ENCODE measurements at regions not wholly inside any gene's neighbourhood (a gene's known extent, or its start where the extent isn't known, plus 50 kb on each side); places are given as distances from the start of the nearest gene placed in this dataset.
"Not testable (repeated sequence)": the region's sequence is repeated elsewhere in the genome, so short reads cannot be mapped to it uniquely, and the experiment has no call there.

DNA sequence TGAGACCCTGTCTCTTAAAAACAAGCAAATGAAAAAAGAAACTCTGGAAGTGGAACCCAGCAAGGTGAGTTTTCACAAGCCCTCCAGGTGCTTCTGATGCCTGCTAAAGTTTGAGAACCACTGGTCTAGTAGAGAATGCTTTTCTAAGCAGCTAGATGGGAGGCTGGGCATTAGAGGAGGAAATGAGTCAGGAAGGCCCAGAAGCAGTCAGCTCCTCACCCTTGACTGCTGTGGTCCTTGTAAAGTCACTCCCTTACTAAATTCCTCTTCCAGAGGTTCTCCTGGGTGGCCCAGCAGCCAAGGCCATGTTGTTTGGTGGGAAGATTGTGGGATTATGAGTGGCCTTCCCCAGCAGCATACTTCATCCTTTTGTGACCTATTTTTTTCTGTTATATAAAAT lies 52.0 kb upstream of the FYN start:
- peaks cover 25% of the 10 kb centered on the region for H3K4me1 Mint-ChIP-seq (ENCODE audit: low read depth)
- H3K4me3 Mint-ChIP-seq: no peak overlapping the region
- no peak overlapping the region for H3K27ac Mint-ChIP-seq
- DNase-seq: peak; percentile 33
- CTCF ChIA-PET: no interaction called here
- no peaks in the 10 kb centered on the region for H3K27me3 Mint-ChIP-seq
- POLR2A ChIA-PET: no interaction called here
- intact Hi-C loops (cut with micrococcal nuclease): no loop called here
- no peaks in the 10 kb centered on the region for H3K36me3 Mint-ChIP-seq
- H3K9me3 Mint-ChIP-seq: no peaks in the 10 kb centered on the region

DNA sequence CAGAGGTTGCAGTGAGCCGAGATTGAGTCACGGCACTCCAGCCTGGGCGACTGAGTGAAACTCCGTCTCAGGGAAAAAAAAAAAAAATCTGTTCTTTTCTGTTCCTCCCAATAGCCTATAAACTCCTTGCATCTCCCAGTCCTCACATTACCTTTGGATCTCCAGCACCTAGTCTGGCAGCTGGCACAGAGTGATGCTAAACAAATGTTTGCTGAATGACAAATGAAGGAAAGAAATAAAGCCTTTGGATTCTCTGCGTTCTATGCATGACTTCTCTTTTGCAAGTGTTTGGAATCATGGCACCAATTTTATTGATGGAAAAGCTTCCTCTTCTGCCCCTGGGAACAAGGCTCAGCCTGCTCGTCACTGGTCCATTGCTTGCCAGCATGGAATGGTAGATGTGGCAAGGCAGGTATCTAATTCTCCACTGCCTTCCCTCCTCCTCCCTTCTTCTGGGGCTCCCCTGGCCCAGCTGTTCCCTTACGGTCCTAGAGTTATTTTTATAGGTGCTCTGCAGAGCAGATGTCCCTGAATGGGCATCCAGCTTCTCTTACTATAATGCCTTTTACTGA lies 53.6 kb upstream of the FYN start:
- Mint-ChIP-seq H3K27ac (no peak overlapping the region), H3K27me3 (no peaks in the 10 kb centered on the region), H3K4me3 (no peak overlapping the region), H3K4me1 (ENCODE audit: low read depth) (peaks cover 25% of the 10 kb centered on the region), H3K36me3 (peaks cover 1% of the 10 kb centered on the region), H3K9me3 (peaks cover 4% of the 10 kb centered on the region)
- DNase-seq: no peak
- ChIA-PET CTCF (interaction anchor here (1.2 kb wide), 1 partner anchor 12 kb away, joined by 3 read pairs; no protein-coding TSS in a partner anchor), POLR2A (no interaction called here)
- intact Hi-C loops (cut with micrococcal nuclease): no loop called here

DNA sequence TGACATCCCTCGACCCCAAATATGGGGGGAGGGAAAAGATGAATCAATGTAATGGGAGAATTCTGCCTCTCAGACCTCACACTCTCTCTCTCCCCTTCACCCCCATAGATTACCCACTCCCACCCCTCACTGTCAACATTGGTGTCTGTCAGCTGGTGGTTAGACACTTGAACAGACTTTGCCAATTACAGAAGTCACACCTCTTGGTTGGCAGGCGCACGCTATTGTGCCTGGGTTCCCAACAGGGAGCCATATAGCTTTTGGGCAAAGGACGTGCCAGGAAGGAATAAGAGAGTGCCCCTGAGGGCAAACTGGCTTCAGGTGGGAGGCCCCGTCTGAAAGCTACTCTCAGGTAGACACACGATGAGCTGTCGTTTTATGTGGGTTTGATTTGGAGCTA lies 54.1 kb upstream of the FYN start:
- intact Hi-C loops (cut with micrococcal nuclease): no loop called here
- Mint-ChIP-seq H3K4me3 (no peak overlapping the region), H3K4me1 (ENCODE audit: low read depth) (peaks cover 24% of the 10 kb centered on the region), H3K9me3 (peaks cover 9% of the 10 kb centered on the region), H3K27ac (no peak overlapping the region), H3K36me3 (peaks cover 5% of the 10 kb centered on the region), H3K27me3 (no peaks in the 10 kb centered on the region)
- DNase-seq: no peak
- POLR2A ChIA-PET: no interaction called here
- CTCF ChIA-PET: interaction anchor here (1.2 kb wide), 1 partner anchor 11 kb away, joined by 3 read pairs; no protein-coding TSS in a partner anchor

DNA sequence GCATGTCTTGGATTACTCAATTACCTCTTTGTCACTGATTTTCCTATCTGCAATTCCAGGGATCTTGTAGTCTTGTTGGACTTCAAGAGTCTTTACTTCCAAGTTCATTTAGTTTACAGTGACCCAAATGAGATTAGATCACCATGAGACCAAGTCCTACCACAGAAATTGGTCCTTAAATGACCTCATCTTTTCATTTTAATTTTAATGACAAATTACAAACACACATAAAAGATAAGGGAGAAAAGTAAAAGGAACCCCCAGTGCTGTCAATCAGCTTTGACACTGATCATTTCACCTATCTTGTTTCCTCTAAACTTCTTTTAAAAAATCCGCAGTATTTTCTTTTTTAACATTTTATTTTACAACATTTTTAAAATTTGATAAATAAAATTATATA lies 54.9 kb upstream of the FYN start:
- Mint-ChIP-seq H3K27me3 (no peaks in the 10 kb centered on the region), H3K27ac (no peak overlapping the region), H3K4me3 (no peak overlapping the region), H3K36me3 (peaks cover 9% of the 10 kb centered on the region), H3K9me3 (peaks cover 15% of the 10 kb centered on the region), H3K4me1 (ENCODE audit: low read depth) (peaks cover 16% of the 10 kb centered on the region)
- CTCF ChIA-PET: interaction anchor here (0.6 kb wide), 1 partner anchor 100 kb away, joined by 3 read pairs; no protein-coding TSS in a partner anchor
- intact Hi-C loops (cut with micrococcal nuclease): no loop called here
- POLR2A ChIA-PET: no interaction called here
- DNase-seq: no peak

DNA sequence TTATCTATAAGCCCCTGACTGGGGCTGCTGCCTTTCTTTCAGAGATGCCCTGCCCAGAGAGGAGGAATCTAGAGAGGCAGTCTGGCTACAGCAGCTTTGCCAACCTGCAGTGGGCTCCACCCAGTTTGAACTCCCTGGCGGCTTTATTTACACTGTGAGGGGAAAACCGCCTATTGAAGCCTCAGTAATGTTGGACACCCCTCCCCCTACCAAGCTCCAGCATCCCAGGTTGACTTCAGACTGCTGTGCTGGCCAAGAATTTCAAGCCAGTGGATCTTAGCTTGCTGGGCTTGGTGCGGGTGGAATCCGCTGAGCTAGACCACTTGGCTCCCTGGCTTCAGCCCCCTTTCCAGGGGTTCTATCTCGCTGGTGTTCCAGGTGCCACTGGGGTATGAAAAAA lies 61.4 kb upstream of the FYN start:
- H3K9me3 Mint-ChIP-seq: peaks cover 19% of the 10 kb centered on the region
- H3K27me3 Mint-ChIP-seq; POLR2A ChIA-PET; intact Hi-C loops (cut with micrococcal nuclease); DNase-seq; H3K4me1 Mint-ChIP-seq (ENCODE audit: low read depth); H3K27ac Mint-ChIP-seq; CTCF ChIA-PET; H3K4me3 Mint-ChIP-seq; H3K36me3 Mint-ChIP-seq: not testable (repeated sequence)

DNA sequence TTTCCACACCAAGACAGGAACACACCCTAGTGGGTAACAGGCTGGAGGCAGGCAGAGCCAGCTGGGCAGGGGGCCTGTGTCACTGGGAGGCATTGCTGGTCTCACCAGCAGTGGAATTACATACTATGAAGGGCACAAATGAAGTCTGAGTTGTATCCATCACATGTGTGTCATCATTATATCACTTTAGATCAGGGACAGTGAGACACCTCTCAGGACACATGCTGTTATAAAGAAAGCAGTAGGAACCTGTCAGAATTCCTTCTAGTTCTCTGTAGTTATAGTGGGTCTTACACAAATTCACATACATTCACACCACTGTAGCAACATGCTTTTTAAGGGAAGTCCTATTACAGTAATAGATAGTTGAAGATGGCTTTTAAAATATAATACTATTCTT lies 63.5 kb upstream of the FYN start:
- DNase-seq: no peak
- no peaks in the 10 kb centered on the region for H3K27me3 Mint-ChIP-seq
- peaks cover 9% of the 10 kb centered on the region for H3K36me3 Mint-ChIP-seq
- H3K9me3 Mint-ChIP-seq: peaks cover 17% of the 10 kb centered on the region
- H3K27ac Mint-ChIP-seq: no peak overlapping the region
- no peaks in the 10 kb centered on the region for H3K4me1 Mint-ChIP-seq (ENCODE audit: low read depth)
- ChIA-PET CTCF (no interaction called here), POLR2A (no interaction called here)
- intact Hi-C loops (cut with micrococcal nuclease): no loop called here
- no peak overlapping the region for H3K4me3 Mint-ChIP-seq

DNA sequence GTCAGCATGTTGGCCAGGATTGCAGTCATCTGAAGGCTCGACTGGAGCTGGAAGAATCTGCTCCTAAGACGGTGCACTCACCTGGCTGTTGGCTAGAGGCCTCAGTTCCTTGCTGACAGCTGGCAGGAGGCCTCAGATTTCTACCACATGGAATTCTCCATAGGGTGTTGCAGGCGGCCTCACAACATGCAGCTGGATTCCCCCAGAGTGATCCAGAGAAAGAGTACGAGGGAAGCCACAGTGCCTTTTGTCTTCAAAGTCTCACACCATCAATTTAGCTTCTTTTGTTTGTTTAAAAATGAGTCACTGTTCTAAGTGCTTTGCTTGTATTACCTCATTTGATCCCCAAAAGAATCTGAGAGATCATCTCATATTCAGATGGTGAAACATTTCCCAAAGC lies 65.5 kb upstream of the FYN start:
- intact Hi-C loops (cut with micrococcal nuclease): no loop called here
- ChIA-PET POLR2A (interaction anchor here (0.6 kb wide), 1 partner anchor 40 kb away, joined by 3 read pairs; no protein-coding TSS in a partner anchor), CTCF (interaction anchor here (0.8 kb wide), 1 partner anchor 11 kb away, joined by 3 read pairs; no protein-coding TSS in a partner anchor)

DNA sequence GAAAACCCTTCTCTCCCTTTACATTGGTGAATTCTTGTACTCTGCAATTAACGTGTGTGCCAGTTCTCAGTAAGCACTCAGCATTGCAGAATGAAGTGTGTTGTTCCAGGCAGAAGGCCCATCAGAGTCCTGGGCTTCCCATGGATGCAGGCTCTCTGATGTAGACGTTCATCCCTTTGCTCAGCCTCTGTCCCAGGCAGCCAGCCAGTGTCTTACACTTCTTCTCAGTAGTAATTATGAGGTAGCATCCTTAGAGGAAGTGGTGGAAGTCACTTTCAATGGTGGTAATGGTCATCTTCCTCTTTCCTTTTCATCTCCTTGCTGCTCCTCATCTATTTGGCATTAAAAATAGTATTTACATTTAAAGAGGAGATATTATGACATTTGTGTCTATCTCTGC lies 66.7 kb upstream of the FYN start:
- CTCF ChIA-PET: no interaction called here
- POLR2A ChIA-PET: no interaction called here
- Mint-ChIP-seq H3K36me3 (no peaks in the 10 kb centered on the region), H3K9me3 (no peaks in the 10 kb centered on the region), H3K27me3 (no peaks in the 10 kb centered on the region), H3K27ac (no peak overlapping the region), H3K4me3 (no peak overlapping the region), H3K4me1 (ENCODE audit: low read depth) (no peaks in the 10 kb centered on the region)
- no peak for DNase-seq
- intact Hi-C loops (cut with micrococcal nuclease): no loop called here

More for the DNA sequence above, 65.5 kb upstream of the FYN start:
- Mint-ChIP-seq H3K4me3 (no peak overlapping the region), H3K27ac (no peak overlapping the region), H3K9me3 (no peaks in the 10 kb centered on the region), H3K36me3 (no peaks in the 10 kb centered on the region), H3K4me1 (ENCODE audit: low read depth) (no peaks in the 10 kb centered on the region), H3K27me3 (no peaks in the 10 kb centered on the region)
- no peak for DNase-seq

DNA sequence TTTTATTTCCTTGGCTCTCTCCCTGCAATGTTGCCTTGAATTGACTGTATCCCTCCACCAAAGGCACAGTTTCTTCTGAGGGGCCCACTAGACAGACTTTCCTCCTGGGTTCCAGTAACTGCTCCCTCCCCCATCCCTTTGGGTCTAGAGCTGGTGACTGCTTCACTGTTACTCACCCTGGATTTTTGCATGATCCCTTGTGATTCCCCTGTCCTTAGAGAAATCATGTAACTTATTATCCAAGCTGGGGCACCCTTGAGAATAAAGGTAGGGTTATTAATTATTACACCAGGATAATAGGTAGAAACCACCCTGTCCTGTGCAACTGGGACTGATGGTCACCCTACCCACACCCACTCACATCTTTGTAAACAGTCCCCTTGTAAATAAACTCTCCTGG lies 67.5 kb upstream of the FYN start:
- Mint-ChIP-seq H3K9me3 (no peaks in the 10 kb centered on the region), H3K27ac (no peak overlapping the region), H3K4me3 (no peak overlapping the region), H3K4me1 (ENCODE audit: low read depth) (no peaks in the 10 kb centered on the region), H3K27me3 (no peaks in the 10 kb centered on the region), H3K36me3 (no peaks in the 10 kb centered on the region)
- POLR2A ChIA-PET: no interaction called here
- CTCF ChIA-PET: no interaction called here
- no peak for DNase-seq
- intact Hi-C loops (cut with micrococcal nuclease): no loop called here

DNA sequence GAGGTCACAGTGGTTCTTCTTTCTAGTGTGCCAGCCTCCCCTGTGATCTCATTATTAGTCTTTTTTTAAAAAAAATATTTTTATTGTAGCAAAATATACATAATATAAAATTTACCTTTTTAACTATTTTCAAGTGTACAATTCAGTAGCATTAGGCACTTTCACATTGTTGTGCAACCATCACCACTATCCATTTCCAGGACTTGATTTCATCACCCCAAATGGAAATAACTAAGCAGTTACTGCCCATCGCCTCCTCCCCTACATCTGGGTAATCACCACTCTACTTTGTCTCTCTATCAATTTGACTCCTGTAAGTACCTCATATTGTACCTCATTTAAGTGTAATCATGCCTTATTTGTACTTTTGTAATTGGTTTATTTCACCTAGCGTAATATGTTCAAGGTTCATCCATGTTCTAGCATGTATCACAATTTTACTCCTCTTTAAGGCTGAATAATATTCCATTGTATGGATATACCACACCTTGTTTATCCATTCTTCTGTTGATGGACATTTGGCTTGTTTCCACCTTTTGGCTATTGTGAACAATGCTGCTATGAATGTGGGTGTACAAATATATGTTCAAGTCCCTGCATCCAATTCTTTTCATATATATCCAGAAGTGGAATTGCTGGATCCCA lies 68.6 kb upstream of the FYN start:
- Mint-ChIP-seq H3K36me3 (no peaks in the 10 kb centered on the region), H3K4me3 (no peak overlapping the region), H3K27me3 (no peaks in the 10 kb centered on the region), H3K4me1 (ENCODE audit: low read depth) (no peaks in the 10 kb centered on the region), H3K9me3 (no peaks in the 10 kb centered on the region), H3K27ac (no peak overlapping the region)
- POLR2A ChIA-PET: no interaction called here
- CTCF ChIA-PET: no interaction called here
- intact Hi-C loops (cut with micrococcal nuclease): no loop called here
- no peak for DNase-seq

DNA sequence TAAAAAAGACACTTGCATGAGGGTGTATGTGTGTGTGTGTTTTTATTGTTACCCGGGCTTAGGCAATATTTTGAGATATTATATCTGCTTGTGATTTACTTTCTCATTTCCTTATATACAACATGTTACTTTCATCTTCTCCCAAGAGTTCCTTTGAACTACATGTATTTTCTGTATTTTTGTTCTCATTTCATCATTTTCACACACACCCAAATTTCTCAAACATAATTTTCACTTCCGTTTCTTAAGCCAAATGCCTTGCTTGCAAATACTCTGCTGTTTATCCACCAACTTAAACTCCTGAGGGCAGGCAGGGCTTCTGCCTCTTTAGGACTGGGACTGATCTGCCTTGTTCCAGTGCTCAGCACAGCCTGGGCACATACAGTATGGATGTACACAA lies 69.3 kb upstream of the FYN start:
- DNase-seq: no peak
- POLR2A ChIA-PET: no interaction called here
- H3K4me3 Mint-ChIP-seq: no peak overlapping the region
- H3K27ac Mint-ChIP-seq: no peak overlapping the region
- H3K27me3 Mint-ChIP-seq: no peaks in the 10 kb centered on the region
- CTCF ChIA-PET: no interaction called here
- no peaks in the 10 kb centered on the region for H3K9me3 Mint-ChIP-seq
- no peaks in the 10 kb centered on the region for H3K36me3 Mint-ChIP-seq
- intact Hi-C loops (cut with micrococcal nuclease): no loop called here
- no peaks in the 10 kb centered on the region for H3K4me1 Mint-ChIP-seq (ENCODE audit: low read depth)

DNA sequence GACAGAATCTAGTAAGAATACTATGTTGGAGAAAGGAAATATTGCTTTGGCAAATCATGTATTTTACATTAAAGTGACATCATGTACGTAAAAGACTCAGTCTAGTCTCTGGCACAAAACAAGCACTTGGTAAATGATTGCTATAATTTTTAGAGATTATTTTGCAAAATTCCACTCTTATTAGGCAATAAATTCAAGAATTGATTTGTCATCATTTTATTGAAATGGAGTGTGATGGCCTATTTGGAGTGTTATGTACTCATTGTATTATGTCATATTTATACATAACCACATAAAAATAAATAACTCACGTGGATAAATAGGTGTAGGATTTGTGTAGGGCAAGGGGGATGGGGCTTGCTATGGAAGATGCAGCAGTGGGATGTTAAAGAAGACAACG lies 70.0 kb upstream of the FYN start:
- no peaks in the 10 kb centered on the region for H3K9me3 Mint-ChIP-seq
- intact Hi-C loops (cut with micrococcal nuclease): no loop called here
- ChIA-PET CTCF (no interaction called here), POLR2A (no interaction called here)
- no peaks in the 10 kb centered on the region for H3K27me3 Mint-ChIP-seq
- no peaks in the 10 kb centered on the region for H3K4me1 Mint-ChIP-seq (ENCODE audit: low read depth)
- H3K4me3 Mint-ChIP-seq: no peak overlapping the region
- no peaks in the 10 kb centered on the region for H3K36me3 Mint-ChIP-seq
- H3K27ac Mint-ChIP-seq: no peak overlapping the region
- DNase-seq: no peak

DNA sequence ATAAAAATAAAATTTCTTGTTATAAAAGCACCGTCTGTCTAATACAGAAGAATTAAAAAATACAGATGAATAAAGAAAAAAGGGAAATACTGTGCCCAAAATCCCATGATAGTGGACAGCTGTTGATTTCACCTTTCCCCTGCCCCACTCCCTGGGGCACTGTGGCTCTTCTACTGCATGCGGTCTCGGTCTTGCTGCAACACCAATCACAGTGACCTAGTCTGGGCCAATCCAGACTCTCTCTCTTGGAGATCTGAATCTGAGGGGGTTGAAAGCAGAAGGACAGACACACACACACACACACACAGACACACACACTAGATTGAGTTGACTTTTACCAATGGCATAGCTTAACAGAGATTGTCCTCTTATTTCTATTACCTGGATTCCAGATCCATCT lies 70.5 kb upstream of the FYN start:
- Mint-ChIP-seq H3K9me3 (no peaks in the 10 kb centered on the region), H3K36me3 (no peaks in the 10 kb centered on the region), H3K27me3 (no peaks in the 10 kb centered on the region), H3K4me1 (ENCODE audit: low read depth) (no peaks in the 10 kb centered on the region), H3K27ac (no peak overlapping the region), H3K4me3 (no peak overlapping the region)
- intact Hi-C loops (cut with micrococcal nuclease): no loop called here
- no peak for DNase-seq
- POLR2A ChIA-PET: no interaction called here
- CTCF ChIA-PET: interaction anchor here (1.5 kb wide), 1 partner anchor 70 kb away, joined by 4 read pairs; the partner anchor contains the start of gene FYN

Measured in activated CD4-positive, alpha-beta memory T cell treated with anti-CD3 and anti-CD28 coated beads for 36 hours (primary cell).